VCaP (cell line): ENCODE measurements at regions not wholly inside any gene's neighbourhood (a gene's known extent, or its start where the extent isn't known, plus 50 kb on each side); places are given as distances from the start of the nearest gene placed in this dataset.

Experiments
- H3K27ac ChIP-seq: fragments of 450-650 bp; 2 replicates; pipeline ENCODE4 v1.5.1; 2017
- TF ChIP-seq, protein P1 (sequence below): fragments of 450-650 bp; conservative IDR thresholded peaks from 2 replicates; pipeline ENCODE4 v1.5.1; 2017; ENCODE audit warnings: mild to moderate bottlenecking, moderate library complexity

DNA sequence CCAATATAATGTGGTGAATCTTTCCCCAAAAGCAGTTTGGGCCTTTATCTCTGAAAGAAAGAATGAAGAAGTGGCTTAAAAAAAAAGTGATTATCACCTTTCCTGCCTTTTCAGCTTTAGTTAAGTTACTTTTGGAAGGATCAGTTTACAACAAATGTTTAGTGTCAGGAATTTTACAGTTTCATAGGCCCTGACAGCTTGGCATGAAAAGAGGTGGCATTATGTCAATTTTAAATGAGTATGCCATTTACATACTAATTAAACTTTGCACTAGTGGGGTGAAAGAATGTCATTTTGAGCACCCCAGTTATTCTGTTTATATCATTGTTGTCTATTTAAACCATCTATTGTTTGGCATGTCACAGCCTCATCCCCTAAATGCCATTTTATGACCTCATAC lies 763.5 kb upstream of the FANCL start:
- TF ChIP-seq, protein P1, sequence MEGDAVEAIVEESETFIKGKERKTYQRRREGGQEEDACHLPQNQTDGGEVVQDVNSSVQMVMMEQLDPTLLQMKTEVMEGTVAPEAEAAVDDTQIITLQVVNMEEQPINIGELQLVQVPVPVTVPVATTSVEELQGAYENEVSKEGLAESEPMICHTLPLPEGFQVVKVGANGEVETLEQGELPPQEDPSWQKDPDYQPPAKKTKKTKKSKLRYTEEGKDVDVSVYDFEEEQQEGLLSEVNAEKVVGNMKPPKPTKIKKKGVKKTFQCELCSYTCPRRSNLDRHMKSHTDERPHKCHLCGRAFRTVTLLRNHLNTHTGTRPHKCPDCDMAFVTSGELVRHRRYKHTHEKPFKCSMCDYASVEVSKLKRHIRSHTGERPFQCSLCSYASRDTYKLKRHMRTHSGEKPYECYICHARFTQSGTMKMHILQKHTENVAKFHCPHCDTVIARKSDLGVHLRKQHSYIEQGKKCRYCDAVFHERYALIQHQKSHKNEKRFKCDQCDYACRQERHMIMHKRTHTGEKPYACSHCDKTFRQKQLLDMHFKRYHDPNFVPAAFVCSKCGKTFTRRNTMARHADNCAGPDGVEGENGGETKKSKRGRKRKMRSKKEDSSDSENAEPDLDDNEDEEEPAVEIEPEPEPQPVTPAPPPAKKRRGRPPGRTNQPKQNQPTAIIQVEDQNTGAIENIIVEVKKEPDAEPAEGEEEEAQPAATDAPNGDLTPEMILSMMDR, result no peak
- H3K27ac ChIP-seq, result no peak overlapping the region

DNA sequence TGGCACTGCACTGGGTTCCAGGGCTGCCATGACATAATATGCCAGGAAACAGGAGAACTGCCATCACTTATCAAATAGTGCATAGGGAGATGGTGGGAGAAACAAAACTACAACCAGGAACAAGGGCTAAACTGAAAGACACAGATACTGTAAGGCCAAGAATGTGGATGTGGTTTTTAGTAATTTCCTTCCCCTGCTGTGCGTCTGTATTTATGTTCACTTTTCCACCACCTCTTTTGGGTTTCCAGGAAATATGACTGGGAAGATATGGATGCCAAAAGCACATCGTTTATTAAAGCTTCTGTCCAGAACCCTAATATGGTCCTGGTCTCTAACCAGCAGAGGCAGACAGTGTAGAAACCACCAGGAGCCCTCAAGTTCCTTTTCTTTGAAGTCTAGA lies 759.7 kb upstream of the FANCL start:
- TF ChIP-seq, protein P1, result no peak
- H3K27ac ChIP-seq, result no peak overlapping the region

DNA sequence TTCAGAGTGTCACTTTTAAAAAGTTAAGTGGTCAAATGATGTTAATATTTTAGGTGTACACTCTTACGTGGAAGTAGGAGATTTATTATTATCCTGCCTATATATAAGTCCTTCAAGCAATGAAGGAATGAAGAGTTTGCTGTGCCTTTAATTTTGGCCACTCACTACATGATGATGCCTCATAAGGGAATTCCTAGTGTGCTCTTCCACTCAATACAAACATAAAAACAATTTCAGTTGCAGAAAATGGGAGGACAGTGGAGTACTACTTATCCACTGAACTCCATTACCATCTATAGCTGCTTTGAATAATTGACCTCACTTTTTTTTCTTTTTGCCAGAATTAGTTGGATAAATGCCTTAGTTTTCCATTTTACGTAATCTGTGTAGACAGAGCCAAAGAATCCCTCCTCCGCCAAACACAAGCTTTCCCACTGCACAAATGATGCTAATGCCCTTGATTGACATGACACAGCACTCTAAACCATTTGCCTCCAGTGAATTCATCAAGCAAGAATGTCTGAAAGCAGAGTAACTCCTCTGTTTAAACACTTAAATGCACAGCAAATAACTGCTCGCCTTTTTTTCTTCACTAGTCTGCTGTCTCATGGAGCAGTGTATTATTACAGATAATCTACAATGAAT lies 751.1 kb upstream of the FANCL start:
- H3K27ac ChIP-seq, result no peak overlapping the region
- TF ChIP-seq, protein P1, result no peak

DNA sequence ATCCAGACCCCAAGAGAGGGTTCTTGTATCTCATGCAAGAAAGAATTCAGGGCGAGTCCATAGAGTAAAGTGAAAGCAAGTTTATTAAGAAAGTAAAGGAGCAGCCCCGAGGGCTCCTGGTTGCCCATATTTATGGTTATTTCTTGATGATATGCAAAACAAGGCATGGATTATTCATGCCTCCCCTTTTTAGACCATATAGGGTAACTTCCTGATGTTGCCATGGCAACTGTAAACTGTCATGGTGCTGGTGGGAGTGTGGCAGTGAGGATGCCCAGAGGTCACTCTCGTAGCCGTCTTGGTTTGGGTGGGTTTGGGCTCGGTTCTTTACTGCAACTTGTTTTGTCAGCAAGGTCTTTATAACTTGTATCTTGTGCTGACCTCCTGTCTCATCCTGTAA lies 750.2 kb upstream of the FANCL start:
- TF ChIP-seq, protein P1, result no peak
- no peak overlapping the region for H3K27ac ChIP-seq

DNA sequence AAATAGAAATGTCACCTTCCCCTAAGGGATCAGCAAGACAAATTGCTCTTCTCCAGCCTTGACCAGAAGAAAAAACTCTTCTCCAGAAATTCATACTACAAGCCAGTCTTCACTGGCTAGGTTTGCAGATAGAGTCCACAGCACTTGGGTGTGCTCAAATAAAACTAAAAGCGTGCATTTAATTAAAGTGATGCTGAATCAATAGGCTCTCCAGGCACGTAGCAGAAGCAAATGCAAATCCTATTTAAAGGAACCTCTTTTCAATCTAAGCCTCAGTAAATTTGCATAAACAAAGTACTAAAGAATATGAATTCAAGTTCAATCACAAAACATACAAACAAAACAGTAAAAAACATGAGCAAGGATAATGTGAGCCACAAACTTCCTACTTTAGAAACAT lies 744.4 kb upstream of the FANCL start:
- TF ChIP-seq, protein P1, result no peak
- no peak overlapping the region for H3K27ac ChIP-seq

DNA sequence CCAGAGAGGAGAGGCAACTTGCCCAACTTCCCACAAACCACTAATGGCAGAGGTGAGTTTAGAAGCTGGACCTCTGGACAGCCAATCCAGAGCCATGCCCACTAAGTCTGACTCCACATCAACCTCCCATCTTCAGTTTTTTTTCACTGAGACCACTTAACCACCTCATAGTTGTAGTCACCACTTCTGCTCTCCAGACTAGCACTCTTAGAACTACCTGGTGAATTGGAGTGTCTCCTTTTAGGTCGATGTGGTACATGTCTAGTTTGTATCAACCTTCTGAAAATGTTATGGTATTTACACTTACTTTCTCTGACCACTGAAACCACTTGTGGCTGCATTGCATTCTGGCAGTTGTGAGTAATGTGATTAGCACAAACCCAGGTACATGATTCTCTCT lies 743.6 kb upstream of the FANCL start:
- no peak overlapping the region for H3K27ac ChIP-seq
- TF ChIP-seq, protein P1, result no peak

DNA sequence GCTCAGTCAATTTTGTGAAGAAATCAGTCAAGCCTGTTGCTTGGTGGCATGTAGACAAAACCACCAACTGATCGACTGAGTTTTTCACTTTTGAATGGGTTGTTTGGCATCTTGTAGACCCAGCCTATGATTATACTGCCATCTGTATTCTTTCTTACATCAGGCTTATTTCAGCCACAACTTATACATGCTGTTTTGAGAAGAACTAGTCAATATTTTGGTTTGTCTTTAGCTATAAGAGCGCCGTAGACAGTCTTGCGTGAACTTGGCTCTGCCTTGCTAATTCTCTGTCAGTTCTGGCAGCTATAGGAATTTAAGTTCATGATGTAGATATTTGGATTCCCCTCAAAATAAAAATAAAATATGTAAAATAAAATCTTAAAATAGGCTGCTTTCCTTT lies 742.0 kb upstream of the FANCL start:
- no peak overlapping the region for H3K27ac ChIP-seq
- TF ChIP-seq, protein P1, result no peak
